Stimulated activated CD4-positive, alpha-beta T cell treated with anti-CD3 and anti-CD28 coated beads, Interleukin-1b, Interleukin-23, amount 100 ng/mL, for 4 hours (primary cell): ENCODE measurements at regions not wholly inside any gene's neighbourhood (a gene's known extent, or its start where the extent isn't known, plus 50 kb on each side); places are given as distances from the start of the nearest gene placed in this dataset.

Source experiments
- DNase-seq, 2 donors: peaks; one replicate each; pipeline ENCODE4 v3.0.0-alpha.2; 2020; ENCODE audit warnings: low read depth in 2 of 2

DNA sequence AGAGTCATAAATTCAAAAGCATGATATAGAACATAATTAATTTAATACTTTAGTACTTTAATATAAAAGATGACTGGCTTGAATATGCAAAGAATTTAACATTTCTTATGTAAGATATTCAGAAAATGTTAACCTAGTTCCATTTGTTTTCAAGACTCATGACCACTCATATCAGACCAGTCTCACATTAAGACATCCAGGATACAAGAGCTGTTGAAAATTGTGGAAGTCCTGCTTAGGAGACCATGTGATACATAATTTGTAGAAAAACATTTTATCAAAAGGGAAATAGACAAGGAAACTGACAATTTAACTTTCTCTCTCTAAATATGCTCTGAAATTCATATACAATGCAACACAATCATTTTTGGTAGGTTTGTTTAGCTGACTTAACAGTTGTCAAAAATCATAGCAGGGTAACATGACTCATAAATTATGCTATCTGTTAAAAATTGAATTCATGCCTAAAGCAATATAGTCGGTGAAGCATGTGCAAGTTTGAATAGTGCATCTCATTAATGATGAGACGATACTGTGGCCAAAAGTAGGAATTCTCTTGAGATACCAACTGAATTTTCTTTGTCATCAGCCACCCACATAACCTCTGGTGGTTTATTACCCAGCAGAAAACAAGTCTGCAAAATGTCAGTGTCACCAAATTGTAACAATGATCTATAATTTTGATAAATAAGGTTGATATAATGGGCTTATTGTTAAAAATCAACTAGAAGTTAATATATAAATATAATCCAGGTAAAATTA, 211.4 kb downstream of the GASK1B start:
- no peak for DNase-seq

DNA sequence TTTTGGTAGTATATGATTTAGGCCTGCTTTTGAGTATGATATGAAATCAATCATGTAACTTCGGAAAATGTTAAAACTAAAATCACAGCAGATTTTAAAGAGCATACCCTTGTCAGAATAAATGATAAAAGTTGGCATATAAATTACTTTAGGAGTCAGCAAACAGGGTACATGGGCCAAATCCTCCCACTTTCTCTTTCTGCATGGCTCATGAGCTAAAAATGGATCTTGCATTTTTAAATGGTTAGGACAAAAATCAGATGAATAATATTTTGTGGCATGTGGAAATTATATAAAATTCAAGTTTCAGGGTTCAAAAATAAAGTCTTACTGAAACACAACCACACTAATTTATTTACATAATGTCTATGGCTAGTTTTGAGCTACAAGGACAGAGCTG, 214.9 kb downstream of the GASK1B start:
- no peak for DNase-seq

DNA sequence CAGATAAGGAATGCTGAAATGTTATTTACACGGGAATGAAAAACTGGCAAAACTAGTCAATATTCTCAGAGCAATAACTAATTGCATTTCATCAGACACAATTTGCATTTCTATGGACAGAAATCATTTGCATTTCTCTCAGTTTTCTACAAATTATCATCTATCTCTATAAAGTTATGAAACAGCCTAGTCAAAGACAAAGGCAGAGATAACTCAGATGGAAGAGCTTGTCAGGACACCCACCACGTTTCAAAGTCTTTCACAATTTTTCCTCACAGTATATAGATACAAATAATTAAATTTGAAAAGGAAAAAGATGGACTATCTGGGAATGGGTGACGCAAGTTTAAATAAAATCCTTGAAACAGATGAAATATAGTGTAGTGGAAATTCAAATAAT, 230.8 kb downstream of the GASK1B start:
- no peak for DNase-seq

DNA sequence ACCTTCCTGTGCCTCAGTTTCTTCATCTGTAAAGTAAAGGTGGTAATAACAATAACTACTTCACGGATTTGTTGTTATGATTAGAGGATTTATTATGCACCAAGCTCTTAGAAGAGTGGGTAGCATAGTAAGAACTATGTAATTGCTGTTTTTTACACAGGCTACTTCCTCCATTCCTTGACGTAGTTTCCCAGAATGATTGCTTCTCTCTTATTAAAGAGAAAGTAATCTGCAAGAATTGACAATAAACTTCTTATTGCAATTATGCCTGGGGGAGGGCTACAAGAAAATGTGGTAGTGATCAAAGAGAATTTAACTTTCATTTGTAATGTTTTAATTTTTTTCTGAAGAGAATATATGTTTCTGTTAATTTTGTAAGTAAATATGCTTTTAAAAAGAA, 238.7 kb downstream of the GASK1B start:
- no peak for DNase-seq

DNA sequence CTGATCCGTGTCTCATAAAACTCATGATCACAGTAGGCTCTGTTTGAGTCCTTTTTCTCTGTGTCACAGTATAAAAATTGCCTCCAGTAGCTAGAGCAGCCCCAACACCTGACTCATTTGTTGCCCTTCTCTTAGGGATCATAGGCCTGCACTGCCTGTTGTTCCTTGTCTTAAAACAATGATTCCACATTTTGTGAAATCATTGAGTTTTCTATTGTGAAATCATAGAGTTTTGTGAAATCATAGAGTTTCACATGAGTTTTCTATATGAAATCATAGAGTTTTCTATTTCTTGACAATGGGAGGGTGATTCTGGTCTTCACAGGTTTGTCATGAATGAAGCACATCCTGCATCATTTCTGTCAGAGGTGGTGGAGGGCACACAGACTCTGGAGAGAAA, 239.9 kb downstream of the GASK1B start:
- DNase-seq: no peak

DNA sequence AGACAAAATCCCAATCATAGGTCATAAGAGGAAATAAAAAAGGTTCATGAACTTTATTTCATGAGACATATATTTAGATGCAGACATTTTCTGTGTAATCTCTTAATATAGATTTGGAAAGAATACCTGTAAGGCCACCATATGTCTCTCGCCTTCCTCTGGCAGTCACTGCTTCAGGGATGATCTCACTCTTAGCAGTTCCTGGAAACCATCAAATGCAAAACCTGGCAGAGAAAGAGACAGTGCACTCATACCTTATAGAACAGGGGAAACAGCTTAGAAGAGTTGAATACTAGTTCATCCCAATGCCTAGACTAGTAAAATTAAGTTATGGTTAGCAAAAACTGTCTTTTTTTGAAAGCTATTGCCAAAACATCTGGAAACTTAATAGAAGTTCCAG, 243.3 kb downstream of the GASK1B start:
- no peak for DNase-seq

DNA sequence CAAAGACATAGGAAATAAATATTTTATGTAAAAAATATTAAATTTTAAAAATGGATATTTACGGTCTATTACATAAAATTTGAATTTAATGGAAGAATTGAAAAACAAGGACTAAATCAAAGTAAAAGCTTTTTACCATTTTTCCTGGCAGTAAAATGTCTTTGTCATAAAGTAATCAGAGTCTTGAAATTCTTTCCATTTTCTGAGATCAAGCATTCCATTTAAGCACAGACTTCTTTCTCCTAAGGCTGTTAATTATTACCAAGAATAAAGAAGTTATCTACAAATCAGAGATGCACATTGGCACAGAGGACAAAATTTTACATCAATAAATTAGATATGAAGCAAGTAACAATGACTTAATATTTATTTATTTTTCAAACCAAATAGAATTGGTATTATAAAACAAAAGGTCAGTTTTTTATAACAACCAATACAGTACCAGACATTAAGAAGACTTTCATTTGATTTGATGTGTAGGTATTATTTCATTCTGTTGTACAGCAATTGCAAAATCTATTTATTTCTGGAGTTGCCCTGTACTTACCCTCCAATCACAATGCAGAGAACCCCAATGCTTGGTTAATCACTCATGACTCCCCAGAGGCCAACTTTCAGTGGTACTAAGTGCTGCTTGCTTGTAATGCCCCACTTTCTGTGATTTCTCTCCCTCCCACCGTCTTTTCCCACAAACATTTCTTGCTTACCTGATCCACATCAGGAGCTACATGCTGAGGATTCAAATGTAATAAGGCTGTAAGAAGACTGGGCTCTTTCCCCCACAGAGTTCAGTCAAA, 254.6 kb downstream of the GASK1B start:
- DNase-seq: no peak

DNA sequence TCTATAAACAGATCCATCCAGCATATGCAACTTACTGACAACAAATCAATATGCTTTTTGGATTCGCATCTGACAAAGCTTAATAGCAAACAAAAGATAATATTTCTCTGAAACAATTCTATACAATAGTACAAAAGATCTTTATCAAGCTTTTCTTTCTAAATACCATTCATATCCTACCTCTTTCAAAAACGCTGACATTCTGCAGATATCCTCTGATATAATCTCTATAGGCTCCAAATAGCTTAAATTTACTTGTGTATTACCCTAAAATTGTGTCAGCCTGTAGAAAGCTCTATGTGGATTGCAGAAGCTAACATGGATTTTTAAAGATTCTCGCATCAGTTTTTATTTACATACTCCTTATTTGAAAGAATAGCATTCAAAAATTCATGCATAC, 260.6 kb downstream of the GASK1B start:
- no peak for DNase-seq

DNA sequence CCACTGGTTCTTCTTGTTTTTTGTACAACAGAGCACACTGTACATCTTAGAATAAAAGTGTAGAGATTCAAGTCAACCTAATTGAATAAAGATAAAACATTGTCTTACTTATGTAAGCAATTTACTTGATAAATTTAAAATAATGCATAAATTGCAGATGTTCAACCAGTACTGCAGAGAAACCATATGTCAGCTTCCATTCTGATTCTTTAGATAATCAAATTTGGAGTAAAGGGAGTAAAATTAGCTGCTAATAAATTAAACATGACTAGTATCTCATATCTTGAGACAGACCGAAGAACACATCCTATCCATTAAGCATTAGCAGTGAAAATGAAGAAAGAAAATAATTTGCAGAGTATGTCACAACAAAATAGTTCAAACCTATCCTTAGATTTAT, 261.2 kb downstream of the GASK1B start:
- no peak for DNase-seq

DNA sequence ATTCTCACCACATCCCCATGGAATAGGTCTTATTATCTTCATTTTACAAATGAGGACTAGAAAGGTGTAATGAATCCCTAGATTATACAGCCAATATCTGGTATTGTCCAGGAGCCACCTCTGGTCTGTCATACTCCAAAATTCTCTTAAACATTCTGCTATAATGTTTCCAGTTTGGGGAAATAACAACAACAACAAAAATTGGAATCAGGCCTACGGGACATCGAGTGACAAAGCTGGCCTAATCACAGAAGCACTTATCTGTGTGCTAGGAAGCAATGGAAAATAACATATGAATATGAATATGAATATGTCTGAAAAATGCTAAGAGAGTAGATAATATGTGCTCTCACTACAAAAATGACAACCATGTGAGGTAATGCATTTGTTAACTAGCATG, 264.1 kb downstream of the GASK1B start:
- DNase-seq: no peak

DNA sequence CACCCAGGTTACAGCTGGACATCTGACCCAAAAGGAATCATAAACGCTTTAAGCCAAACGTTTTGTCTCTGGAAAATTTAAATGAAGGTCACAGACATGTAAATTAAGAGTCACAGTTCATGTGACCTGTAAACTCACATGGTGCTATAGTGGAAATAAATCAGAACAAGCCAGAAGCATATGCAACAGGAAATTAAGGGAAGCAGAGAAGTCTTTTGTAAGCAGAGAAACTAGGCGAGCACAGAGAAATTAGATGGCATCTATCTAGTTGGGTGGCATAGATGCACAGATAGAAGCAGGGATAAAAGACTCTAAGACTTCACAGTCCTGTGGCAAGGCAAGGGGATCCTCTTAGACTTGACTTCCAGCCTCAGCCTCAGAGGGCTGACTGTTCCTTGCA, 264.8 kb downstream of the GASK1B start:
- no peak for DNase-seq

DNA sequence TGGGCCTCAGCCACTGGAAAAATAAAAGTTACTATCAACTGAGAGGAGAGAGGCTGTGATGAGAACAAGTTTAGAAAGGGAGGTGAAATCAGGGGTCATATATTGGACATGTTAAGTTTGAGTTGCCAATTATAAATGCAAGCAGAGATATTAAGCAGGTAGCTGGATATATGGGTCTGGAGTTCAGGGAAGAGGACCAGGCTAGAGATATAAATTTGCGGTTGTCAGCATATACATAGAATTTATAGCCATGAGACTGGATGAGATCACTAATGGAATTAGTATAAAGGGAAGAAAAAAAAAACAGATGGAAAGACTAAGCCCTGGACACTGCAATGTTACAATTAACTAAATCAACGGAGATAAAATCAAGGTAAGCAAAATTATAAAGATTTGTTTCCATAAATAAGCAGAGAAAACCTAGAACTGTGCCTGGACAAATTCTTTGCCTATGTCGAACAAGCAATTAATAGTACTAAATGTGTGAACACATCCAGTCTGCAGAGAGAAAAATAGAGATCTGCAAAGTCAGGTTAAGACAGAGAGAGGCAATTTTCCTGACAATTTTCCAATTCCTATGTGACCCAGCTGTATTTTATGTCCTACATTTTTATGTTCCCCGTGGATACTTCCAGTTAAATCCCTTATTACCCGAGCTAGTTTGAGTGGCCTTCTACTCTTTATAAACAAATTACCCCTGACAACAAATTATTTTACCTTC, 265.4 kb downstream of the GASK1B start:
- DNase-seq: no peak

DNA sequence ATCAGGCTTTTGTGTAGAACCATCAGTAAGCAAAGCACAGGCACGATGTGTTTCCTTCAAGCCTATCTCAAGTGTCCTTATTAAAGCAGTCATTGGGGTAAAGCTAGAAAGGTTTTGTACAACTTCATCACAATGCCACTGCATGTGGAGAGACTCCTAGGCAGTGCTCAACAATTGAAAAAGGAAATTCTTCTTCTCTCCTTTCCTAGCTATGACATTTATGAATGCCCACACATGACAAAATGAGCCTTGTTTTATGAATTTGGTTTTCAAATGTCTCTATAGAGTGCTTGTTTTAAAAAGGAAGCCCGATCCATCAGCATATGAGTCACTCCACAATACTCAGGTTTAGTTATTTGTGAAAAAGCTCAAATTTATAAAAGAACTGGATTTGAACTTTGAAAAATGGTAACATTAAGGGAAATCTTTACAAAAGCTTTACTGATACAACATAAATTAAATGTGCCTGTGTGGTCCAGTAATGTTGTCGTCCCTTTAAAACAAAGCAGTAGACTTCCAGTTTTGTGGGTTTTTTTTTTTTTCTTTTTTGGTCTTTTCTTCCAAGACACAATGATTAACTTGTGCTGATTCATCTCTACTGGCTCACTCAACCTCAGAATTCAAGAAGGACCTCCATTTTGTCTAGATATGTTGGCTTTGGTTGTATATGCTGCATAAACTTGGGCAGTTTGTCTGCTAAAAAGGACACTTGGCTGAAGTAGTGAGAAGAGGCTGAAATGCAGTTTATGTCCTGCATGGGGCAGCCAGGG, 273.8 kb downstream of the GASK1B start:
- no peak for DNase-seq

DNA sequence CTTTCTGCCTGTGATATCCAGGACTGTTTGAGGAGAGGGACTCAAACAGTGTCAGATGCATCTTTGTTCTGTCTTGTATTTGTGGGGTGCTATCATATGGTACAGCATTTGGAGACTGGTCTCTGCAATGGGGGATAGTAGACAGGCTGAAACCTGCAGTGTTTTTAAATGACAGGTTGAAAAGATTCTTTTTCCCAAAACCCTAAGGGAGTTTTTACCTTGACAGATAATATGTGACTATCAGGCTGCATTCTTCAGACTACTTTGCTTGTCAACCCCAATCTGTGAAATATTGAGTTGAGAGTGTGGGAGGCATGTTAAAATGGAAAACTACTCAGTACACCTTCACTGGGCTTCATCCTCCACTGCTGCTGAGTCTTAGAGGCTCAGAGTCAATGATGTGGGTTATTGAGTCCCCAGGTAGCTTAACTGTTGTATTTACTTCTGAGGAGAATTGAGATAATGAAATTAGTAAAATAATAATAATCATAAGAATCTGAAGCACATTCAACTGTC, 274.9 kb downstream of the GASK1B start:
- no peak for DNase-seq

DNA sequence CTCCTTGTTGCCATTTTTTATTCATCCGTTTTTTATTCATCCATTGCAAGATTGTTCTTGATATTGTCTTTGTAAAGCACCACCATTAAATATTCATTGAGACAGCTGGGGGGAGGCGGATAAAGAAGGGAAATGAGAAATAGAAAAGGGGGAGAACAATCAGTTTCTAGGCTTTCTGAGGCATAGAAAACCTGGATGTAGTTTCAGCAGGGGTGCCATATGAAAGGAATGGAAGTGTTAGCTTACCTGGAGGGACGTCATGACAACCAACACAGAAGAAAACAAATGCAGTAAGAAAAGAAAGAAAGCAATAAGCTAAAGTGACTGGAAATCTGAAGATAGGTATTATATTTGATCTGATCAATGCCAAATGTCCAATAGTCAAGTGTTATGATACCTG, 276.1 kb downstream of the GASK1B start:
- no peak for DNase-seq

DNA sequence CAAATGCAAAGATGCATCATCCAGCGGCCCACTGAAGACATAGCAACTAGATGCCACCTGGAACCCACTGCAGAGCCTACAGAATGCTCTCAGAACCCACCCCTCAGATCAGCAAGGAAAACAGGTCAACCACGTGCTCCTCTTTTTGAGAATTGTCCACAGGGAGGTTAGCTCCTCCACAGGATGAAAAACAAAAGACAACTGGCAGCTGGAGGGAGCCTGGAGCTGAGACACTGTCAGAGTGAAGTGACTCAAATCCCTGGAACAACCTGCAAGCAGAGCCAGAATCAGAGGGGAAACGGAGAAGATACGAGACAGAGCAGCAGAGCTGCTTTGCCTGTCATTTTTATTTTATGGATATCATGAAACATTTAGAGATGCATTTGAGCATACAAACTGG, 277.6 kb downstream of the GASK1B start:
- DNase-seq: no peak

DNA sequence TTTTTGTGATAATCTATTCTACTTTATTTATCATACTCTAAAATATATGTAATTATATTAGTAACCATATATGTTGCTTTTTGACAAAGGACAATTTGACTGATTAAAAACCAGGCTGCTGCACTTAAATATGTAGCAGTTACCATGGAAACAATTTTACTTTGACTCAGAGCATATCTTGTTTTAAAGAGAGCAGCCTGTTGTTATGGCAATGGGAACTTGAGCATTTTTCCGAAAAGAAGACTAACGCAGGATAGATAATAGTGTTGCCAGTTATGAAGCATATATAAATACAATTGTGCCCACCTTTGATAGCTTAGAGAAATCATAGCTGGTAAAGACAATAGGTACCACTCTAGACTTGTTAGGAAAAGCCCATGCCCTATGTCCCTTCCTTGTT, 283.0 kb downstream of the GASK1B start:
- DNase-seq: no peak

DNA sequence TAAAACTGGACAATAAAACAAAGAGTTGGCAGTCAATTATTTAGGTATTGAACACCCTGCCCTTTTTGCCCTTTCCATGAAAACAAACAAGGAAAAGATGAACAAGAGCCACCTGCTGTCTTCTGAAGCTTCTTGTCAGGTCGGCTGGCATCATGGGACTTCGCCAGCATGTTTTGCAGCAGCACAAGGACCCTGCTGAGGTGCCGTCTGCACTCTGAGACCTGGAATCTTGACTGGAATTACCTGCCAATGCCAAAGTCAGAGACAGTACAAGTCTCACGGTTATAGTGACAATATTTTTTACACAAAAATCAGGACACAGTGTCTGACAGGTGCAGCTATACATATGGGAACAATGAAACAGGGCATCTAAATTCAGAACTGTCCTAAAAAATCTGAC, 284.5 kb downstream of the GASK1B start:
- no peak for DNase-seq

DNA sequence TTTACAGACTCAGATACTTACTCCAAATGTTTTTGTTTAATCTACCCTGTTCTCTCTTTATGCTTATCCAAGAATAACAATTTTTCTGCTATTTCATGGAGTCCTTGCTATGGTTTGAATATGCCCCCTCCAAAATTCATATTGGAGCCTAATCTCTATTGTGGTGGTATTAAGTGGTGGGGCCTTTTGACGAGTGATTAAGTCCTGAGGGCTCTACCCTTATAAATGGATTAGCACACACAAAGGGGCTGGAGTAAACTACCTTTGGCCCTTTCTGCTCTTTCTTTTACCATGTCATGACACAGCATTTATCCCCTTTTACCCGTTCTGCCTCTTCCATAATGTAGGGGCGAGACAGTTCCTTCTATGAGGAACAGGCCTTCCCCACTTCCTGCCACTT, 285.5 kb downstream of the GASK1B start:
- no peak for DNase-seq

DNA sequence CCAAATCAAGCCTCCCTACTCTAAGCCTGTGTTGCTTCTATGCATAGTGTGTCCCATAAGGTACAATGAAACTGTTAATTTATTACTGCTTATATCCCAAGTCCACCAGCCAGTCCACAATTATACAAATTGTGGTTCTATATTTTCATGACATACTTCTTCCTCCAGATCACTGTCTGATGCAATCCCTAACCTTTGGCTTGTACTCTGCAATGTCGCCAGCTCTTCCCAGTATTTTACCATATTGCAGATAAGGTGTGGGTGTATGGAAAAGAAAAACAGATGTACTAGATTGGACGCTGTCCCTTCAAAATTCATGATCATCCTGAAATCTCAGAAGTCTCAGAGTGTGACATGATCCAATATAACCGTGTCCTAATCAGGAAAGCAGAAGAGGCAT, 286.2 kb downstream of the GASK1B start:
- DNase-seq: no peak

DNA sequence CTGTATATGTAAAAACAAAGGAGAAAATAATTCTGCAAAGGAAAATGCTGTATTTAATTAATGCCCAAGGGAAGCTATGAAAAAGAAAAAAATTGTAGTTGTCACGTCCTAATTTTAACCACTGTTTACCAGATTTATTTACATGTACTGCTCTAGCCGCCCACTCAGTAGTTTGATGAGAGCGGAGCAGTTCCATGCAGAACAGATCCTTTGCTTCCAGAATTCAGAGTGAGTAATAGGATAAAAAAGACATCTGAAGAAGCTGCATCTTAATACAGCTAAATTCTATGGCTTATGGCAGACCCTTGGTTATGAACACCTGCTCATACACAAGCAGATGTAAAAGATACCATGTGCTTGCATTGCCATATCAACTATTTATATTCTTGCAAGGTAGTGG, 287.0 kb downstream of the GASK1B start:
- no peak for DNase-seq

DNA sequence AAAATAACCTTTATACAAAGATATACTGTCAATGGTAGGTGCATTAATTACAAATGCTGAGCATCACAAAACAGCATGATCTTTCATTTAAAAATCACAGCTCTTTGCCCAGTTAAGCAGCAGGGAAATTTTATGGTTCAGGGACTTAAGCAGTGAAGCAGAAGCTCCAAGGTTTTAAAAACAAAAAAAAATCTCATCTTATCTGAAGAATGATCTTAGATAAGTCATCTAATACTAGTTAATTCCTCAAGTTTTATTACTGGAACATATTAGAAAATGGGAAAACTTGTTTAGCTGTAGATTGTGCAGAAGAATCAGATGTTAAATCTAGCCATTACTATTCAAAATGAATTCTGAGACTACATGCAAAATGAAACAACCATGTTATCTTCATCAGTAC, 289.9 kb downstream of the GASK1B start:
- DNase-seq: no peak
